HEK293 (cell line): ENCODE measurements at regions not wholly inside any gene's neighbourhood (a gene's known extent, or its start where the extent isn't known, plus 50 kb on each side); places are given as distances from the start of the nearest gene placed in this dataset.

Source experiments
- CTCF ChIA-PET: fragments of 350-600 bp; formaldehyde crosslinking; extraction: SDS; loops from one replicate; lab custom pipeline; 2021; ENCODE audit warnings: antibody characterized with exemption; lab: Yijun Ruan, JAX
- POLR2A ChIA-PET: fragments of 300-600 bp; formaldehyde crosslinking; extraction: SDS; loops from one replicate; lab custom pipeline; 2020; ENCODE audit warnings: antibody characterized with exemption, inconsistent platforms; lab: Yijun Ruan, JAX
- H3K27ac ChIP-seq: fragments of 200-500 bp; sonication (Bioruptor generic); 2 replicates; pipeline ENCODE4 v1.5.1; 2014; ENCODE audit warnings: low read depth, low read length, control low read depth, inconsistent platforms; ENCODE audit errors: extremely low read depth
- H3K36me3 ChIP-seq, 2 experiments: fragments of 200-500 bp in 1 of 2; sonication (Bioruptor generic) in 1 of 2; 1 replicate in 1 of 2; 2 replicates in 1 of 2; pipeline ENCODE4 v1.5.1; 2014 to 2017; ENCODE audit warnings: inconsistent platforms in 2 of 2, low read length in 2 of 2; ENCODE audit not compliant: control insufficient read depth in 2 of 2, insufficient read depth in 1 of 2
- H3K4me1 ChIP-seq: fragments of 200-500 bp; sonication (Bioruptor generic); 2 replicates; pipeline ENCODE4 v1.5.1; 2014; ENCODE audit warnings: mild to moderate bottlenecking, low read length, inconsistent platforms; ENCODE audit not compliant: control insufficient read depth, insufficient read depth
- H3K4me3 ChIP-seq: 2 replicates; pipeline ENCODE4 v1.5.1; 2011; ENCODE audit warnings: low read depth, mild to moderate bottlenecking, control low read depth, low read length, moderate library complexity
- H3K9me3 ChIP-seq: fragments of 200-500 bp; sonication (Bioruptor generic); 2 replicates; pipeline ENCODE4 v1.5.1; 2014; ENCODE audit warnings: low read depth, low read length, inconsistent platforms; ENCODE audit not compliant: control insufficient read depth, insufficient read depth
- AEBP2 ChIP-seq: fragments of 450-650 bp; formaldehyde crosslinking; IDR thresholded peaks from 2 replicates; pipeline ENCODE4 v1.5.1; 2016; ENCODE audit warnings: missing biosample characterization, missing genetic modification characterization, borderline replicate concordance
- BCL11B ChIP-seq: fragments of 450-650 bp; formaldehyde crosslinking; IDR thresholded peaks from 2 replicates; pipeline ENCODE4 v1.5.1; 2016; ENCODE audit warnings: low read depth, missing biosample characterization, missing genetic modification characterization
- CTCF ChIP-seq: fragments of 450-650 bp; formaldehyde crosslinking; IDR thresholded peaks from 2 replicates; pipeline ENCODE4 v1.5.1; 2016; ENCODE audit warnings: missing biosample characterization, missing genetic modification characterization
- KLF1 ChIP-seq: fragments of 450-650 bp; formaldehyde crosslinking; IDR thresholded peaks from 2 replicates; pipeline ENCODE4 v1.5.1; 2016; ENCODE audit warnings: missing biosample characterization, missing genetic modification characterization
- PATZ1 ChIP-seq: fragments of 450-650 bp; formaldehyde crosslinking; IDR thresholded peaks from 2 replicates; pipeline ENCODE4 v1.5.1; 2016; ENCODE audit warnings: missing biosample characterization, missing genetic modification characterization
- RBAK ChIP-seq: fragments of 450-650 bp; formaldehyde crosslinking; IDR thresholded peaks from 2 replicates; pipeline ENCODE4 v1.5.1; 2016; ENCODE audit warnings: missing biosample characterization, missing genetic modification characterization
- SCRT1 ChIP-seq: fragments of 450-650 bp; formaldehyde crosslinking; IDR thresholded peaks from 2 replicates; pipeline ENCODE4 v1.5.1; 2016; ENCODE audit warnings: missing biosample characterization, missing genetic modification characterization, borderline replicate concordance
- ZBTB21 ChIP-seq: fragments of 450-650 bp; formaldehyde crosslinking; IDR thresholded peaks from 2 replicates; pipeline ENCODE4 v1.5.1; 2017; ENCODE audit warnings: missing biosample characterization, missing genetic modification characterization
- ZBTB48 ChIP-seq: fragments of 450-650 bp; formaldehyde crosslinking; IDR thresholded peaks from 2 replicates; pipeline ENCODE4 v1.5.1; 2016; ENCODE audit warnings: missing biosample characterization, missing genetic modification characterization
- ZFP3 ChIP-seq: fragments of 450-650 bp; formaldehyde crosslinking; IDR thresholded peaks from 2 replicates; pipeline ENCODE4 v1.5.1; 2016; ENCODE audit warnings: low read depth, missing biosample characterization, missing genetic modification characterization
- ZNF112 ChIP-seq: fragments of 450-650 bp; formaldehyde crosslinking; IDR thresholded peaks from 2 replicates; pipeline ENCODE4 v1.5.0; 2017; ENCODE audit warnings: missing biosample characterization, missing genetic modification characterization
- ZNF174 ChIP-seq: fragments of 450-650 bp; formaldehyde crosslinking; IDR thresholded peaks from 2 replicates; pipeline ENCODE4 v1.5.0; 2017; ENCODE audit warnings: missing biosample characterization, mild to moderate bottlenecking, missing genetic modification characterization
- ZNF202 ChIP-seq: fragments of 450-650 bp; formaldehyde crosslinking; IDR thresholded peaks from 2 replicates; pipeline ENCODE4 v1.5.1; 2016; ENCODE audit warnings: missing biosample characterization, missing genetic modification characterization, borderline replicate concordance
- ZNF211 ChIP-seq: fragments of 450-650 bp; formaldehyde crosslinking; IDR thresholded peaks from 2 replicates; pipeline ENCODE4 v1.5.1; 2016; ENCODE audit warnings: low read depth, missing biosample characterization, missing genetic modification characterization
- ZNF274 ChIP-seq, 2 experiments: fragments of 200-500 bp in 1 of 2; fragments of 450-650 bp in 1 of 2; sonication (Bioruptor generic) in 1 of 2; formaldehyde crosslinking in 1 of 2; IDR thresholded peaks; 2 replicates each; pipeline versions ENCODE4 v1.5.1 to v1.6.1; 2014 to 2016; ENCODE audit warnings: borderline replicate concordance in 1 of 2, inconsistent platforms in 1 of 2, low read length in 1 of 2, missing biosample characterization in 1 of 2, missing genetic modification characterization in 1 of 2
- ZNF518A ChIP-seq: fragments of 450-650 bp; formaldehyde crosslinking; conservative IDR thresholded peaks from 2 replicates; pipeline ENCODE4 v1.5.1; 2016; ENCODE audit warnings: low read depth, missing biosample characterization, missing genetic modification characterization
- ZNF571 ChIP-seq: fragments of 450-650 bp; formaldehyde crosslinking; IDR thresholded peaks from 2 replicates; pipeline ENCODE4 v1.5.0; 2017; ENCODE audit warnings: missing biosample characterization, missing genetic modification characterization
- ZNF654 ChIP-seq: fragments of 450-650 bp; formaldehyde crosslinking; IDR thresholded peaks from 2 replicates; pipeline ENCODE4 v1.5.1; 2016; ENCODE audit warnings: low read depth, missing biosample characterization, missing genetic modification characterization
- ZNF701 ChIP-seq: fragments of 450-650 bp; formaldehyde crosslinking; IDR thresholded peaks from 2 replicates; pipeline ENCODE4 v1.5.1; 2016; ENCODE audit warnings: missing biosample characterization, missing genetic modification characterization
- ZNF843 ChIP-seq: fragments of 450-650 bp; formaldehyde crosslinking; IDR thresholded peaks from 2 replicates; pipeline ENCODE4 v1.5.1; 2016; ENCODE audit warnings: missing biosample characterization, missing genetic modification characterization
- ZXDB ChIP-seq: fragments of 450-650 bp; formaldehyde crosslinking; IDR thresholded peaks from 2 replicates; pipeline ENCODE4 v1.5.1; 2016; ENCODE audit warnings: missing biosample characterization, missing genetic modification characterization
- TF ChIP-seq, protein P1 (sequence below): IDR thresholded peaks from 2 replicates; pipeline ENCODE4 v1.6.1; 2011; ENCODE audit warnings: mild to moderate bottlenecking, low read depth, low read length, borderline replicate concordance

- TF ChIP-seq AEBP2 (tag by site-specific recombination), result no peak
- no peak for TF ChIP-seq ZNF112 (tag by site-specific recombination)
- TF ChIP-seq, all 188 proteins: peak for 0
Measured at GRCh38 chr4:181951265-181951664, 291.9 kb upstream of the TENM3 start (continued).

- H3K36me3 ChIP-seq, result no peaks in the 10 kb centered on the region
- H3K4me3 ChIP-seq, result no peak overlapping the region
- CTCF ChIA-PET, result no interaction called here
- TF ChIP-seq ZNF843 (tag by site-specific recombination) (no peak), KLF1 (tag by site-specific recombination) (no peak), ZNF518A (tag by site-specific recombination) (0 out of 2 replicates have a peak, but pooled peaks have one; percentile 15)
- no peaks in the 10 kb centered on the region for H3K9me3 ChIP-seq
- no peak overlapping the region for H3K27ac ChIP-seq
- POLR2A ChIA-PET, result no interaction called here
- H3K4me1 ChIP-seq, result 0 out of 2 replicates have a peak, but pooled peaks cover 2% of the 10 kb centered on the region
Measured at GRCh38 chr4:181952478-181952877, 290.7 kb upstream of the TENM3 start.

GRCh38 chr4:181956512-181956911, 286.7 kb upstream of the TENM3 start:
- Histone ChIP-seq H3K4me1 (peaks cover 2% of the 10 kb centered on the region; the same call in 1 of the 2 replicates), H3K9me3 (no peaks in the 10 kb centered on the region), H3K36me3 (no peaks in the 10 kb centered on the region), H3K4me3 (no peak overlapping the region), H3K27ac (no peak overlapping the region)
- ChIA-PET CTCF (no interaction called here), POLR2A (no interaction called here)
- TF ChIP-seq RBAK (tag by site-specific recombination) (no peak), ZFP3 (no peak), SCRT1 (no peak), BCL11B (no peak), ZNF701 (tag by site-specific recombination) (no peak), ZNF202 (tag by site-specific recombination) (no peak), ZNF211 (no peak), ZXDB (tag by site-specific recombination) (no peak), ZNF274 (IDR thresholded peaks at IDR 0.05; ENCODE audit: low read length) (no peak), ZNF274 (tag by site-specific recombination; IDR thresholded peaks at IDR 0.05; ENCODE audit: borderline replicate concordance) (no peak), ZBTB48 (no peak), ZNF174 (tag by site-specific recombination) (no peak), PATZ1 (tag by site-specific recombination) (no peak), CTCF (tag by site-specific recombination) (no peak), ZNF654 (tag by site-specific recombination) (no peak), ZNF571 (tag by site-specific recombination) (no peak), ZBTB21 (no peak)
- TF ChIP-seq, protein P1, sequence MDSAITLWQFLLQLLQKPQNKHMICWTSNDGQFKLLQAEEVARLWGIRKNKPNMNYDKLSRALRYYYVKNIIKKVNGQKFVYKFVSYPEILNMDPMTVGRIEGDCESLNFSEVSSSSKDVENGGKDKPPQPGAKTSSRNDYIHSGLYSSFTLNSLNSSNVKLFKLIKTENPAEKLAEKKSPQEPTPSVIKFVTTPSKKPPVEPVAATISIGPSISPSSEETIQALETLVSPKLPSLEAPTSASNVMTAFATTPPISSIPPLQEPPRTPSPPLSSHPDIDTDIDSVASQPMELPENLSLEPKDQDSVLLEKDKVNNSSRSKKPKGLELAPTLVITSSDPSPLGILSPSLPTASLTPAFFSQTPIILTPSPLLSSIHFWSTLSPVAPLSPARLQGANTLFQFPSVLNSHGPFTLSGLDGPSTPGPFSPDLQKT, result no peak
